KMS-11 (cell line): ENCODE measurements at regions not wholly inside any gene's neighbourhood (a gene's known extent, or its start where the extent isn't known, plus 50 kb on each side); places are given as distances from the start of the nearest gene placed in this dataset.

Source experiments
- H2AFZ ChIP-seq: fragments of 200-600 bp; sonication (generic); 2 replicates; pipeline ENCODE4 v1.6.1; 2016; ENCODE audit warnings: antibody characterized with exemption, mixed run types, low read depth
- H3K27ac ChIP-seq: fragments of 200-600 bp; sonication (generic); 2 replicates; pipeline ENCODE4 v1.6.1; 2016; ENCODE audit warnings: mild to moderate bottlenecking, mixed run types
- H3K27me3 ChIP-seq: fragments of 200-600 bp; sonication (generic); 2 replicates; pipeline ENCODE4 v1.6.1; 2017; ENCODE audit warnings: mild to moderate bottlenecking, low read depth, mixed run types, moderate library complexity; ENCODE audit not compliant: insufficient read depth
- H3K36me3 ChIP-seq: fragments of 200-600 bp; sonication (generic); 2 replicates; pipeline ENCODE4 v1.6.1; 2017; ENCODE audit warnings: mild to moderate bottlenecking, mixed run types; ENCODE audit not compliant: insufficient read depth
- H3K4me1 ChIP-seq: fragments of 200-600 bp; sonication (generic); 2 replicates; pipeline ENCODE4 v1.6.1; 2016; ENCODE audit warnings: mild to moderate bottlenecking, low read depth, mixed run types; ENCODE audit not compliant: poor library complexity, severe bottlenecking
- H3K4me2 ChIP-seq: fragments of 200-600 bp; sonication (generic); 2 replicates; pipeline ENCODE4 v1.7.0; 2016; ENCODE audit warnings: mild to moderate bottlenecking, mixed run types
- H3K4me3 ChIP-seq: fragments of 200-600 bp; sonication (generic); IDR thresholded peaks from 2 replicates; pipeline ENCODE4 v1.6.1; 2017; ENCODE audit warnings: low read depth, low read length, mixed read lengths; ENCODE audit not compliant: insufficient read depth
- H3K79me2 ChIP-seq: fragments of 200-600 bp; sonication (generic); 2 replicates; pipeline ENCODE4 v1.6.1; 2016; ENCODE audit warnings: low read depth, mixed run types; ENCODE audit not compliant: insufficient read depth
- H3K9ac ChIP-seq: fragments of 200-600 bp; sonication (generic); 2 replicates; pipeline ENCODE4 v1.6.1; 2016; ENCODE audit warnings: mild to moderate bottlenecking, mixed run types
- H4K20me1 ChIP-seq: fragments of 200-600 bp; sonication (generic); 2 replicates; pipeline ENCODE4 v1.6.1; 2016; ENCODE audit warnings: mild to moderate bottlenecking, mixed run types; ENCODE audit not compliant: insufficient read depth
- TF ChIP-seq, protein P1 (sequence below): fragments of 200-600 bp; sonication (generic); conservative IDR thresholded peaks from 2 replicates; pipeline ENCODE4 v1.6.1; 2017; ENCODE audit warnings: low read depth, mild to moderate bottlenecking, antibody characterized with exemption, low read length, moderate library complexity, mixed read lengths

- Histone ChIP-seq H3K79me2 (no peaks in the 10 kb centered on the region), H2AFZ (no peak overlapping the region), H3K27me3 (no peaks in the 10 kb centered on the region), H3K4me2 (no peak overlapping the region), H3K27ac (no peak overlapping the region), H3K4me3 (no peak overlapping the region), H3K4me1 (no peaks in the 10 kb centered on the region), H3K9ac (no peak overlapping the region), H4K20me1 (no peaks in the 10 kb centered on the region), H3K36me3 (no peaks in the 10 kb centered on the region)
- TF ChIP-seq, protein P1, sequence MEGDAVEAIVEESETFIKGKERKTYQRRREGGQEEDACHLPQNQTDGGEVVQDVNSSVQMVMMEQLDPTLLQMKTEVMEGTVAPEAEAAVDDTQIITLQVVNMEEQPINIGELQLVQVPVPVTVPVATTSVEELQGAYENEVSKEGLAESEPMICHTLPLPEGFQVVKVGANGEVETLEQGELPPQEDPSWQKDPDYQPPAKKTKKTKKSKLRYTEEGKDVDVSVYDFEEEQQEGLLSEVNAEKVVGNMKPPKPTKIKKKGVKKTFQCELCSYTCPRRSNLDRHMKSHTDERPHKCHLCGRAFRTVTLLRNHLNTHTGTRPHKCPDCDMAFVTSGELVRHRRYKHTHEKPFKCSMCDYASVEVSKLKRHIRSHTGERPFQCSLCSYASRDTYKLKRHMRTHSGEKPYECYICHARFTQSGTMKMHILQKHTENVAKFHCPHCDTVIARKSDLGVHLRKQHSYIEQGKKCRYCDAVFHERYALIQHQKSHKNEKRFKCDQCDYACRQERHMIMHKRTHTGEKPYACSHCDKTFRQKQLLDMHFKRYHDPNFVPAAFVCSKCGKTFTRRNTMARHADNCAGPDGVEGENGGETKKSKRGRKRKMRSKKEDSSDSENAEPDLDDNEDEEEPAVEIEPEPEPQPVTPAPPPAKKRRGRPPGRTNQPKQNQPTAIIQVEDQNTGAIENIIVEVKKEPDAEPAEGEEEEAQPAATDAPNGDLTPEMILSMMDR = no peak
Measured at GRCh38 chr2:234307322-234307961, 189.4 kb downstream of the ARL4C start.

- H4K20me1 ChIP-seq = no peaks in the 10 kb centered on the region
- no peaks in the 10 kb centered on the region for H3K79me2 ChIP-seq
- H2AFZ ChIP-seq = no peak overlapping the region
- no peak overlapping the region for H3K4me2 ChIP-seq
- no peaks in the 10 kb centered on the region for H3K36me3 ChIP-seq
- H3K9ac ChIP-seq = no peak overlapping the region
- no peaks in the 10 kb centered on the region for H3K27me3 ChIP-seq
- no peak overlapping the region for H3K27ac ChIP-seq
- no peaks in the 10 kb centered on the region for H3K4me1 ChIP-seq
- TF ChIP-seq, protein P1 = no peak
- H3K4me3 ChIP-seq = no peak overlapping the region
Measured at GRCh38 chr2:234306426-234307173, 190.3 kb downstream of the ARL4C start.

- no peaks in the 10 kb centered on the region for H3K27me3 ChIP-seq
- no peak overlapping the region for H3K27ac ChIP-seq
- H3K4me1 ChIP-seq = no peaks in the 10 kb centered on the region
- no peaks in the 10 kb centered on the region for H3K36me3 ChIP-seq
- no peak overlapping the region for H3K4me3 ChIP-seq
- H4K20me1 ChIP-seq = no peaks in the 10 kb centered on the region
- H2AFZ ChIP-seq = no peak overlapping the region
- no peak overlapping the region for H3K9ac ChIP-seq
- H3K79me2 ChIP-seq = no peaks in the 10 kb centered on the region
- TF ChIP-seq, protein P1 = no peak
- H3K4me2 ChIP-seq = no peak overlapping the region
Measured at GRCh38 chr2:234305846-234306245, 191.0 kb downstream of the ARL4C start.

GRCh38 chr2:234304950-234305349, 191.9 kb downstream of the ARL4C start:
- Histone ChIP-seq H3K9ac (no peak overlapping the region), H3K4me1 (no peaks in the 10 kb centered on the region), H3K4me2 (no peak overlapping the region), H4K20me1 (no peaks in the 10 kb centered on the region), H3K27me3 (no peaks in the 10 kb centered on the region), H3K36me3 (no peaks in the 10 kb centered on the region), H3K79me2 (no peaks in the 10 kb centered on the region), H2AFZ (no peak overlapping the region), H3K27ac (no peak overlapping the region), H3K4me3 (no peak overlapping the region)
- TF ChIP-seq, protein P1 = no peak
